ENCODE measurements at regions not wholly inside any gene's neighbourhood (a gene's known extent, or its start where the extent isn't known, plus 50 kb on each side); places are given as distances from the start of the nearest gene placed in this dataset.

GRCh38 chr2:175840256-175840655 is 161.8 kb downstream of the LNPK start:
- TF ChIP-seq POLR2AphosphoS5 (IDR thresholded peaks at IDR 0.05; ENCODE audit: low read depth, low read length) (no peak), YY1 (IDR thresholded peaks at IDR 0.05; ENCODE audit: extremely low read depth, insufficient replicate concordance, low read depth, low read length) (no peak), CTCF (IDR thresholded peaks at IDR 0.05 in 2 of 3, conservative IDR thresholded peaks at IDR 0.05 in 1 of 3; ENCODE audit: borderline replicate concordance in 1 of 3, insufficient read depth in 1 of 3, low read depth in 2 of 3, low read length in 2 of 3) (no peak), SRF (IDR thresholded peaks at IDR 0.05; ENCODE audit: low read depth) (no peak), EZH2 (IDR thresholded peaks at IDR 0.05) (no peak), JUND (IDR thresholded peaks at IDR 0.05) (no peak), POLR2A (IDR thresholded peaks at IDR 0.05; ENCODE audit: borderline replicate concordance, extremely low read depth, insufficient read depth, insufficient read length) (no peak), ZBTB33 (IDR thresholded peaks at IDR 0.05; ENCODE audit: extremely low read depth, insufficient replicate concordance, low read length) (no peak), MAX (IDR thresholded peaks at IDR 0.05) (no peak), ATF3 (IDR thresholded peaks at IDR 0.05) (no peak), ZNF274 (IDR thresholded peaks at IDR 0.05; ENCODE audit: low read depth, low read length) (no peak), TCF7L2 (IDR thresholded peaks at IDR 0.05; ENCODE audit: borderline replicate concordance, extremely low read depth, insufficient read depth, insufficient read length) (no peak)
